Right hindlimb (tissue), 1 donor: ENCODE measurements at regions not wholly inside any gene's neighbourhood (a gene's known extent, or its start where the extent isn't known, plus 50 kb on each side); places are given as distances from the start of the nearest gene placed in this dataset.

ENCODE experiments used
- DNase-seq: peaks from one replicate; pipeline ENCODE4 v3.0.0-alpha.2; 2018

GRCh38 chr2:71888751-71889445 is 258.8 kb downstream of the CYP26B1 start:
- no peak for DNase-seq

DNA sequence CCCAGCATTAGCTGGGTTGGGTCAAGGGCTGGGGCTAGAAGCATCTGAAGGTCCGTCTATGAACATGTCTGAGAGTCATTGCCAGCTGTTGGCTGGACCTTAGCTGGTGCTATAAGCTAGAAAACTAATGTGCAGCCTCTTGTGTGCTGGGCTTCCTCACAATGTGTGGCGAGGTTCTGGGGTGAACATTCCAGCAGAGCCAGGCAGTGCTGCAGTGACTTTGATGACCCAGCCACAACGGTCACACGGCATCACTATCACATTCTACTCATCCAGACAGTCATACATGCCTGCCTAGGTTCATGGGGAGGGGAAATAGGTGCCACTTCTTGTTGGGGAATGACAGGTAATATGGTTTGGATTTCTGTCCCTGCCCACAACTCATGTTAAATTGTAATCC is 260.5 kb downstream of the CYP26B1 start:
- DNase-seq = no peak

- no peak for DNase-seq
Observed at GRCh38 chr2:71886241-71886640, 261.4 kb downstream of the CYP26B1 start.

- DNase-seq = no peak
Observed at GRCh38 chr2:71884303-71885042, 263.2 kb downstream of the CYP26B1 start.

- DNase-seq = peak; percentile 78
Observed at GRCh38 chr2:71882949-71883472, 264.7 kb downstream of the CYP26B1 start.

GRCh38 chr2:71882236-71882946 is 265.3 kb downstream of the CYP26B1 start:
- peak; percentile 9 for DNase-seq

- peak; percentile 12 for DNase-seq
Observed at GRCh38 chr2:71880846-71881610, 266.6 kb downstream of the CYP26B1 start.

DNA sequence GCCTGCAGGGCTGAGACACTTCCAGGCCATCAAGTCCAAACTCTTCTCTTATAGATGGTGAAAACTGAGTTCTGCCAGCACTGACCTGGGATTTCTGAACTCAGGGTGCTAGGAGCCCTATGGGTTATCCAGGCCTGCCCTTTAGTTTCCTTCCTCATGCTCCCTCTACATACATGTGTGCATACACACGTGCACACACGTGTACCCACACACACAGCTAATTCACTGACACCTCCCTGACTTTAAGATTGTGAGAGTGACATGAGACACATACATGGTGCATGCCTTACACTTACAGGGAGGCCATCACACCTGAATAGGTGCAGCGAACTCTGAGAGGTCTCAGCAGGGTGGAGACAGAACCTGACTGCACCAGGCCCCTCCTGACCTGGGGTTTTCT is 267.4 kb downstream of the CYP26B1 start:
- DNase-seq = no peak

GRCh38 chr2:71879509-71880184 is 268.0 kb downstream of the CYP26B1 start:
- DNase-seq = no peak

DNA sequence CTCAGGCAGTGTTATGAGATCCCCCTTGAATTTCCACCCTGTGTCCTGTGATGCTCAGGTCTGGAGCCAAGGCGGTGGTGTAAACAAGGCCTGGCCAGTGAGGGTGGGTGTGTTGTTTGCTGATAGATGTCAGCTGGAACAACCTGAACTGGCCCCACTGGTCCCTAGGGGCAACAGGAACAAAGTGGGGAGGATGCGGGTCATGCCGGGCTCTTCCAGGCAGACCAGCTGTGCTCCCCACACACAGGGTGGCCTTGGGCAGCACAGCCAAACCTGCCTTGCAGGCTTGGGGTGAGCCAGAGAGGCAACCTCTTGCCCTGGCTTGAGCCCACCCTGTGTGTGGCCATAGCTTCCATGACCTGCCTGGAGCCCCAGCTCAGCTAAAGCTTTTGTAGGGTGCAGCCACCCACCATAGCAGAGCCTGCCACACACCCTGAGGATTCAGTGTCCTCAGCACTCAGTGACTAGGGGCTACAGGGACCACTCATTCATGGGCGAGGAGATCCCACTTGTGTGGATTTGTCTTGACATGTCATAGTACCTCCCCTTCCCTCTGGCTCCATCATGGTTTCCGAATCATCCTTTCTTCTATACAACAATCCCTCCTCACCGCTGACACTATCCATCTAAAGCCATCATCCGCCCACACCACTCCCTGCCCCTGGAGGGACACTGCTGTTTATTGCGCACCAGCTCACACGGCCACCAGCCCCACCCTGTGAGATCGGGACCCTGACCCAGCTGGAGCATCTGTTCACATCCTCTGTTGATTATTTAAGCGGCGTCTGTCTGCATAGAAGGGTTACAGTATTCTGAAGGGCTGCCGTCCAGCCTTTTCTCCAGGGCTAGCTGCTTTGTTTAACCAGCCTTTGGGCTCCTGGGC is 268.8 kb downstream of the CYP26B1 start:
- no peak for DNase-seq

DNA sequence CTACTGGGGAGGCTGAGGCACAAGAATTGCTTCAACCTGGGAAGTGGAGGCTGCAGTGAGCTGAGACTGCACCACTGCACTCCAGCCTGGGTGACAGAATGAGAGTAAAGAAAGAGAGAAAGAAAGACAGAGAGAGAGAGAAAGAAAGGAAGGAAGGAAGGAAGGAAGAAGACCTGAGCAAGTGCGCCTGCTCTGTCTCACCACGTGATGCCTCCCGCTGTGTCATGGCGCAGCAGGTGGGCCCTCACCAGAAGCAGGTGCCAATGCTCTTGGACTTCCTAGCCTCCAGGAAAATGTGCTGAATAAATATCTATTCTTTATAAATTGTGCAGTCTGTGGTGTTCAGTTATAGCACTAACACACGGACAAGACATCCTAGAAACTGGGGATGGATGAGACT is 270.0 kb downstream of the CYP26B1 start:
- no peak for DNase-seq

DNA sequence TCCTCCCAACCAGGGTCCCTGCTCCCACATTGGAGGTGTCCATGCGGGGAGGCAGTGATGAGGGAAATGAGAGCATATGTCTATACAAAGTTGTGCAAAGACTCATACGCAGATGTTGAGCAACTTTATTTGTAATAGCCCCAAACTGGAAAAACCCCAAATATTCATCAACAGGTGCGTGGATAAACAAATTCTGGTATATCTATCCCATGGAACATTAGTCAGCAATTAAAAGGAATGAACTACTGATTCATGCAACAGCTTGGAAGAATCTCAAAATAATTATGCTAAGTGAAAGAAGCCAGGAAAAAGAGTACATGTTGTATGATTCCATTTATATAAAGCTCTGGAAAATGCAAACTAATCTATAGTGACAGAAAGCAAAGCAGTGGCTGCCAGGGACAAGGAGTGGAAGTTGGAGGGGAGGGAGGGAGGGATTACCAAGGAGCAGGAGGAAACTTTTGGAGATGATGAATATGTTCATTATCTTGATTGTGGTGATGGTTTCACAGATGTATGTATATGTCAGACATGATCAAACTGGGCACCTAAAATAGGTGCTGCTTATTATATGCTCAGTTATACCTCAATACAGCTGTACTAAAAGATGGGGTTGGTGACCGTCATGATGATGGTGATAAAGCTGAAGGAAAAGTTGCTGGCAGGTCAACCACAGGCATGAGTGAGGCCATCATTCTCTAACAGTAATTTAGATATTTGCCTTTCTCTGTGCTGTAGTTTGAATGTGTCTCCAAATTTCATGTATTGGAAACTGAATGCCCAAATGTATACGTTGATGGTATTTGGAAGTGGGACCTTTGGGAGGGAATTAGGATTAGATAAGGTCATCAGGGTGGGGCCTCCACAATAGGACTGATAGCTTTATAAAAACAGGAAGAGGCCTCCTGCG is 270.9 kb downstream of the CYP26B1 start:
- no peak for DNase-seq

DNA sequence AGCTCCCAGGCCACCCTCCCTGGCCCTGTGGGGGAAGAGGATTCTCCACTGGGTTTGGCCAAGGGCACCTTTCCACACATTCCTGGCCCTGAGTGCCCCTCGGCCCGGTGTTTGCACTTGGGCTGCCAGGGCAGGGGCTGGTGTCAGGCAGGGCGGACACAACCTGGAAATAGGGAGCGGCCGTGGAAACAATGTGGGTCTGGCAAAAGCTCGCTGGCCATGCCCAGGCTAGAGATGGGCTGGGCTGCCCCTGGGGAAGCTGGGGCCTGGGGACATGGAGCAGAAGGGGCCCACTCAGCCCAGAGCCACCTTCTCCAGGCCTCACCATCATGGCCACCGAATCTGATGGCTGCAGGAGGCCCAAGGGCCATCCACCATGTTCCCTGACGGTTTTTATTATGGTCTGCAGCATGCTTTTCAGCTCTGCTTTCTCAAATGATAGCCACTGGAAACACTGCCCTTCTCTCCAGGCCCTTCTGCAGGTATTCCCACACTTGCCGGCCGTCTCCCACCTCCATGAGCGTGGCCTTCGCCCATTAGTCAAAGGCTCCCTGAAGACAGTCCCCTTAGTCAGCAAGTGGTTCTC is 275.1 kb downstream of the CYP26B1 start:
- DNase-seq = no peak

- DNase-seq = no peak
Observed at GRCh38 chr2:71865391-71865965, 282.2 kb downstream of the CYP26B1 start.

DNA sequence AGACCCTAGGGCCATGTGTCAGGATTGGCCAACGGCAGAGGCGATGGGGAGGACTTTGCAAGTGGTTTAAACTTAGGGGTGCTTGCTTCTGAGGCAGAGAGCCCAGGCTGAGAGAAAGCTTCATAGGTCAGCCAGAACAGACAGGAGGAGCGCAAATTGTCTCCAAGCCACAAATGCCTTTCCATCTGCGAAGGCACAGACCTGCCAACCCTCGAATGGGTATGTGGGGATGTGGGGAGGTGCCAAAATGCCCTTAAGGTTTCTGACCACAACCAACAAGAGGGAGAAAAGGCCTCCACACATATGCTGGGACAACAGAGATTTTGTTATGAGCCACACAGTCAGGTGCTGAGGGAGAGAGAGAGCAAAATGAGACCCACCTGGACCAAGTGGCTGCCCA is 283.6 kb downstream of the CYP26B1 start:
- DNase-seq = no peak

DNA sequence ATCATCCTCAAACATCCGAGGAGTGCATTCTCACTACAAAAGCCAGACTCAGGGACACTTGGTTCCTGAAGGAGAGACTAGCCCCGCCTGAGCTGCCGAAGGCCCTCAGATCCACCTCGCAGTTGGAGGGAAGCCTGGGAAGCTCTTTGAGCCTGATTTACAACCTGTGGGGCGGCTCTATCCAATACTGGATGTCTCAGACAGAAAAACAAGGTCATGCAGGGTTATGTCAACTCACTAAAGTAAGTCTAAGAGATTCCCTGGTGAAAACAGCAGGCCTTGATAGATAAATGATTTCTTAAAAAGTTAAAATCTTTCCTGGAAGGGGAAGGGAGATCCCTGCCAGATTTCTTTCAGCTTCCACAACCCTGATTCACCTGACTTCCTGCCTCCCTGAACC is 284.3 kb downstream of the CYP26B1 start:
- peak; percentile 58 for DNase-seq

DNA sequence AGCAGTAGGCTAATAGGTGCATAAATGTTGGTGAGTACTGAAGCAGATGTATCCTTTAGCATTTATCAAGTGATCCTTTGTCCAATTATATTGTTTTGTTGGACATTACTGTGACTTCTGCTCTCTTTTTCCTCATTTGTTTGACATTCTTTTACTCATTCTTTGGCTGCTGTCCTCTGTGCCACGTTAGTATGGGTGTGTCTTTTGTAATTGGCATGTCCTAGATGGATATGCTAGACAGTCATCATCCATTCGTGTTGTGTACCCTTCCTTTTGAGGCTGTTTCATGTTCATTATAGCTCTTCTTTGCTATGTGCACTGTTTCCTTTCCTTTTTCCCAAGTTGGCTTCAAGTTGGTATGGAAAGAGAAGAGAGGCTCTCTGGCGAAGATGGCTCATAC is 284.7 kb downstream of the CYP26B1 start:
- DNase-seq = no peak

- no peak for DNase-seq
Observed at GRCh38 chr2:71861186-71862160, 286.2 kb downstream of the CYP26B1 start.
